Suppressor macrophage (primary cell): ENCODE measurements at regions not wholly inside any gene's neighbourhood (a gene's known extent, or its start where the extent isn't known, plus 50 kb on each side); places are given as distances from the start of the nearest gene placed in this dataset.

Source experiments
- DNase-seq, 4 experiments: peaks; one replicate each; pipeline ENCODE4 v3.0.0-alpha.2; 2020 to 2022

- DNase-seq = no peak
Measured at GRCh38 chr2:51409920-51410319, 378.0 kb upstream of the NRXN1 start.

- no peak for DNase-seq
Measured at GRCh38 chr2:51404226-51404625, 372.3 kb upstream of the NRXN1 start.

GRCh38 chr2:51401546-51401945 lies 369.6 kb upstream of the NRXN1 start:
- DNase-seq = no peak

GRCh38 chr2:51387235-51387634 lies 355.3 kb upstream of the NRXN1 start:
- no peak for DNase-seq

- no peak for DNase-seq
Measured at GRCh38 chr2:51379997-51380396, 348.1 kb upstream of the NRXN1 start.

DNA sequence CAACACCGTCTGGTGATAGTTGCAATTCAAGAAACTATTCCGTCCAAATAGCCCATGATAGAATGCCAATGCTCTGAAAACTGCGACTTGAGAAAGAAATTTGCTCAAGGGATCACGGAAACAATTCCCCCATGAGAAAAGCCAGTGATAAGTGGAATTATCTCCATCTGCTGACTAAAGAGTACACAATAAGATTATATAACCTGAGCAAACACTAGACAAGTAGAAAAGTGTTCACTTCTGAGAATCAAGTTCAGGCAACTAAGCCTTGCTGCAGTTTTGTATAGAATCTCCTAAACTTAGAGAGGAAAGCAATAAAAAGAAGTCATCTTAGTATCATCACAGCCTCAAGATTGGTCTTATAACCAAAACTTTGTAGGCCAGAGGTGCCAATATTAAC lies 336.3 kb upstream of the NRXN1 start:
- no peak for DNase-seq

DNA sequence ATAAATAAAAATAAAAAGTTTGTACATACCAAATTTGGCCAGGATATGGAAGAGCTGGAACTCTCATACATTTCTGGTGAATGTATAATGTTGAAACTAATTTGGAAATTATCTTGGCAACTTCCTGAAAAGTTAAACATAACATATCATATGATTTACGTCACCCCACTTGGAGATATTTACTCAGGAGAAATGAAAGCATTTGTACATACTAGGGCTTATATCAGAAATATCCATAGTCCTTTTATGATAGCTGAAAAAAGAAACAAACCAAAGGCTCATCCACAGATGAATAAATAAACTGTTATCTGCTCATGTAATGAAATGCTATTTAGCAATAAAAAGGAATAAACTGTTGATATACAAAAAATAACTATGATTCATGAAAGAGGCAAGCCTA lies 318.2 kb upstream of the NRXN1 start:
- DNase-seq = no peak

- no peak for DNase-seq
Measured at GRCh38 chr2:51344886-51345285, 313.0 kb upstream of the NRXN1 start.

DNA sequence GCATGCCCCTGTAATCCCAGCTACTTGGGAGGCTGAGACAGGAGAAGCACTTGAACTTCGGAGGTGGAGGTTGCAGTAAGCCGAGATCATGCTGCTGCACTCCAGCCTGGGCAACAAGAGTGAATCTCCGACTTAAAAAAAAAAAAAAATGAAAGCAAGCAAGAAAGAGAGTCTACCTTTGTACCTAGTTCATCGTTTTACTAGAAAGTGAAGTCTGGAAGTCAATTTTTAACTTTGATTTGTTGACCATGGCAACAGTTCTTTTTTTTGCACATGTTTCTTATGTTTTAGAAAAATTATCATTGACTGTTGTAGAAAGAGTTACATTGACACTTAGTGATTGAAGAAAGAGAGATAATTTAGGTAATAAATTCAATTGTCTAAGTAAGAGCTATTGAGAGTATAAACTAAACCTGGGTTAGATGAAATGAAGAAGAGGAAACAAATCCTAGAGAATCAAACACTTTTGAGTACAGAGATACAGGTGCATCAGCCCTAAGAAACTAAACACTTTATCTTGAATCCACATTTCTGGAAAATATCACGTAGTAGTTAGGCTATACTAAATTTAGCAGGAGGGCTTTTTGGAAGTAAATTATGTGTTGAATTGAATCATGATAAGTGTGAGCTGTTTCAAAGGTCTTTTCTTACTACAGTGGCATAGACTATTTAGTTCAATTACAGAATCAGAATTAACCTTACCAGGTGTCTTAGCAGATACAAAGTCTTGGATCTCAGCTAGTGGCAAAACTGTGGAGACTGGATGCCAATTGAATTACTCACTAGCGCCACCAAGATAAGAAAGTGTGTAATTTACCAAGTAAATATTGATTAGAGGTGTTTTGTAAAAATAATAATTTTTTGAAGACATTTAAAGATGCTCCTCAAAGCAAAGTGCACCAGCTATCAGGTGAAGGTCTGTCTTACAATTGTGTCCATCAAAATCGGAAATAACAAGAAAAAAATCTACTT lies 303.4 kb upstream of the NRXN1 start:
- DNase-seq = no peak

GRCh38 chr2:51329512-51329911 lies 297.6 kb upstream of the NRXN1 start:
- no peak for DNase-seq

DNA sequence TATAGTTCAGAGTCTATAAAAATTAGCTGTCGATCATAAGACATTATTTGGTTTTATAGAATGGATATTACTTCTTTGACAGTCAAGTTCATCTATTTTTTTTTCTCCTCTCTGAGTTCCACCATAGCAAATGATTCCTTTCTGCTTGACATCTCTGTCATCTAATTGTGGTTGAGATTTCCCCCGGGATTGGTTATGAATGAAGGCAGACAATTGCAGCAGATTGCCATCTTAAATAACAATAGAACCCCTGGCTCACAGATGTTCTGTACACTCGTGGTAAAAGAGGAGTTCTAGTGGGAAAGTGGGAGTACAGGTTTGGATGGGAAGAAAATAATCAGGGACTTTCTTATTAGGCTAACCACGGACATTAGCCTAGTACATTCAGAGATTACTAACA lies 292.1 kb upstream of the NRXN1 start:
- DNase-seq = no peak

- DNase-seq = no peak
Measured at GRCh38 chr2:51322613-51323012, 290.7 kb upstream of the NRXN1 start.

DNA sequence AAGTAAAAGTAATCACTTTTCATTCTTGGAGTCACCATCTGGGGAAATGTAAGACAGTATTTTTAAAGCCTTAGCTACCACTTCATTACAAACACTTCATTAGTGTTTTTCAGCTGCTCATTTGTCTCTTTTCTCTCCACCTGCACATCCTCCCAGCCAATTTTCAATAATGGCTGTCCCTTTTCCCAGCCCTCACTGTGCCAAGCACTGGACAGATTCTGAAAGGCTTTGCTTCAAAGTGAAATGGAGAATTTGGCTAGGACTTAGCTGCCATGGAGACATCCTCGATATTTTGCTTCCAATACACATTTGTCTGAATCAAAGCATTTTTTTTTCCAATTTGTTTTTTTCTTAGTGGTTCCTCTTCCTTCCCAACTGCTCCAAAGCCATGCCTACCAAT lies 272.4 kb upstream of the NRXN1 start:
- DNase-seq = no peak

DNA sequence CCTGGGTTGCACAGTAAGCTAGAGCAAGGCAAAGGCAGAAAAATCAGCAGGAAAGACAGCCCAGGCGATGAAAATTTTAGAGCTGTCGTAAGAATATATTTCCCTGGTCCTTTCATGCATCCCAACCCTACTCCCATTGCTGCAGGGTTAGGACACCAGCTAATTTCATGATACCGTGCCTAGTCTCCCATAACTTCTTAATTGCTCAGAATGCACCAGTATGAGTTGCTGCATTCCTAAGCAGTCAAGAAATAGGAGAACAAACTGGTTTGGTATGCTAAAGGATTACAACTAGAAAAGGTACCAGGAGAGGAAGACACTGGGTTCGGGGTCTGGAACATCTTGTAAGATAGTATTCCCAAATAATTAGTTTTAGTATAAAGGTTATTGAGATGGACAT lies 269.4 kb upstream of the NRXN1 start:
- DNase-seq = no peak

DNA sequence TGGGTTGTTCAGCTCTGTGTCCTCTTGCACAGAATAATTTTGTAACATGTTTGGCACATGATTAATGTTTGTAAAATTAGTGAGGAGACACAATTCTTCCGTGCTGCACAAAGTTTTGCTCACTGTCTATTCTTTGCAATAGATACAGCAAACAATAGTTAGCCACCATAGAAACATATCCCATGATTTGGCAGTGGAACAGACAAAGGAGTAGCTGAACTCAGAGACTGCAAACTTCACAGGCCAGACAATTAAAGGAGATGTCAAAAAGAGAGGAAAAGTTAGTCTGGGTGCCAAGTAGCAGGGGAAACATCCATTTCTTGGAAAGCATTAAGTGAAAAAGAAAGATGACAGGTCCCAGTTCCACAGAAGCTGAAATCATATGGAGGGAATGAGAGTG lies 267.4 kb upstream of the NRXN1 start:
- no peak for DNase-seq

DNA sequence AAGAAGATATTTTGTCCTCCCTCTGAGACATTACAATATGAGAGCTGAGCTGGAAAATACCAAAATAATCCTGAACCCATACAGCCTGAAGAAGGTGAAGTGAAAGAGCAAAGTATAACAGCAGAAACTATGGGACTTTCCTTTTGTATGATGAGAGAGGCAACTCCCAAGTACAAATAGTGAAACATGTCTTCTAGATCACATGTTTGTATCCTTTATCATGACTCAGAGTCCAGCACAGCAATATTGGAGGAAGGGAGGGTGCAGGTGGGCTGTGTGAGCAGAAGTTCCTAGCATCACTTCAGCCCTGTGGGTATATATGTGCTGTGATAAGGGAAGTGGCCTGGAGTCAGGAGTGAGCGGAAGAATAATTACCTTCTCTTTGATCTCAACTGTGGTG lies 265.6 kb upstream of the NRXN1 start:
- no peak for DNase-seq

GRCh38 chr2:51293566-51294200 lies 261.8 kb upstream of the NRXN1 start:
- DNase-seq = no peak

GRCh38 chr2:51291762-51292551 lies 260.0 kb upstream of the NRXN1 start:
- no peak for DNase-seq

GRCh38 chr2:51290725-51291124 lies 258.8 kb upstream of the NRXN1 start:
- DNase-seq = no peak

- DNase-seq = no peak
Measured at GRCh38 chr2:51289045-51289444, 257.1 kb upstream of the NRXN1 start.

GRCh38 chr2:51268191-51268590 lies 236.3 kb upstream of the NRXN1 start:
- no peak for DNase-seq

DNA sequence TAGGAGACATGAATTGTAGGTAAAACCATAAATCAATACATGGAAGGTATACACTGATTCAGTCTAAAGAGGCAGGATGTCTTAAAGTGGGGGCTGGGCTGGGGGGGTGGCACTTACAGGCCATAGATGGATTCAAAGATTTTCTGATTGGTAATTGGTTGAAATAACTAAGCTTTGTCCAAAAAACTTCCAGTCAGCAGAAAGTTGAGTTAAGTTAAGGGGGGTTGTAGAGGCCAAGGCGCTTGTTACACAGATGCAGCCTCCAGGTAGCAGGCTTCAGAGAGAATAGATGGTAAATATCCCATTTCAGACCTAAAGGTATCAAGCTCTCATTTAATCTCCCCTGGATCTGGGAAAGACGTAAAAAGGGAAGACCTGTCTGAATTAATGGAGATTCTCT lies 233.6 kb upstream of the NRXN1 start:
- no peak for DNase-seq

DNA sequence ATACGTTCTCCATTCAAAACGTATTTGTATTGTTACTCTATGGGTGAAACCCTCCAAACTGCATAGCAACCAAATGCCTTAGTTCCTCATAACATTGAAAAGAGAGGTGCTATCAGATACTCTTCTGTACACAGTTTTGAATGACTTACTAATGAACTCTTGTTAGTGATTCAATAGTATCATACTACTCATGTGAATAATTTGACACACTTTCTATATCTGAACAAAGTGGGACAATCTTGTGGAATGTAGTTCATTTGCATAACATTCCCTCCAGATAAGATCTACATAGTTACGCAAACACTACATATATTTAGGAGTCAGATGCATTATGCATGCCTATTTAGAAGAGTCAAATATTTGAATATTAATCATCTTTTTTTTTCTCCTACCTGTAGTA lies 232.0 kb upstream of the NRXN1 start:
- DNase-seq = no peak
